ENCODE measurements at regions not wholly inside any gene's neighbourhood (a gene's known extent, or its start where the extent isn't known, plus 50 kb on each side); places are given as distances from the start of the nearest gene placed in this dataset.

DNA sequence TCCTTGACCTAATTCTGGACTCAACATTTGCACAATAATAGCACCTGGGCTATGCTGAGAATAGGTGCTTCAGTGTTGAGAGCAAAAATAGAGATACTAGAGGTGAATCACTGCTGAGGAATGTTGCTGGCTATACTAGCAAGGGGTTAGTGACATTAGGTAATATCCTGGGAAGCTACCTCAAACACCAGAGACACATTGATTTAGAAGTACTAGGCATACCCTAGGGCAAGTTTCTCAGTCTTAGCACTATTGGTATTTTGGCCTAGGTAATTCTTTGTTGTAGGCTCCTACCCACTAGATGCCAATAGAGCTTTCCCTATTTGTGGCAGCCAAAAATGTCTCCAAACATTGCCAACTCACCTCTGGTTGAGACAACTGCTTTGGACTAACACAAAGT, 484.0 kb upstream of the MBL2 start:
- intact Hi-C loops (cut with micrococcal nuclease): no loop called here
- H3K79me2 ChIP-seq (ENCODE audit: control insufficient read depth, insufficient read depth, low read length): no peaks in the 10 kb centered on the region
- no peak for DNase-seq

DNA sequence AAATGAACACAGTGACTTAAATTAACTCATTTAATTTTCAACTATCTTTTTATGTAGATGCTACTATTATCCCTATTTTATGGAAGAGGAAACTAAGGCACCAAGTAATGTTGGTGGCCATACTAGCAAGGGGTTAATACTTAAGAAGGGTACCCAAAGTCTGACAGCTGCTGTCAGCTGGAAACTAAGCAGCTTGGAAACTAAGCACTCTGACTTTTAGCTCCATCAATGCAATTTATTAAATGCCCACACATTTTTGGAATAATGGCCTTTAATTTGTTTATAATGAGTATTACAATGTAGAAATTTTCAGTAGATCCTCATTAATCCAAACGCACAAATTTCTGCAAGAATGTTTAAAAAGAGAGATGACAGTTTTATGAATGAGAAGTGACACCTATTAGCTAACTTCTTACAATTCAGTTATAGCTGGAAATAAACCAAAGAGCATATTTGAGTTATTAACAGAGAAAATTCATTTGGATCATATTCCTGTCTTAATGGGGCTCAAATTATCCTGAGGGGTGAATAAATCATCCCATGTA, 483.1 kb upstream of the MBL2 start:
- Histone ChIP-seq H3K4me1 (ENCODE audit: control insufficient read depth in 2 of 2, insufficient read depth in 2 of 2, low read length in 2 of 2) (no peaks in the 10 kb centered on the region), H3K9ac (ENCODE audit: low read length) (no peak overlapping the region), H3K79me2 (ENCODE audit: control insufficient read depth, insufficient read depth, low read length) (no peaks in the 10 kb centered on the region), H3K9me3 (ENCODE audit: control extremely low read depth in 1 of 3, control insufficient read depth in 2 of 3, insufficient read depth in 1 of 3, low read length in 2 of 3) (peaks cover 0 to 7% (median 0%) of the 10 kb centered on the region in 3 donors), H3K27ac (ENCODE audit: low read length in 2 of 2) (no peak overlapping the region), H3K36me3 (replicated peaks in 1 of 2; ENCODE audit: control extremely low read depth in 1 of 2, control insufficient read depth in 1 of 2, extremely low read depth in 1 of 2, insufficient read depth in 2 of 2, low read length in 1 of 2) (no peaks in the 10 kb centered on the region), H4K20me1 (ENCODE audit: control insufficient read depth, insufficient read depth, low read length, poor library complexity, severe bottlenecking) (no peaks in the 10 kb centered on the region), H3K27me3 (replicated peaks in 1 of 4; ENCODE audit: control extremely low read depth in 1 of 4, control insufficient read depth in 3 of 4, insufficient read depth in 4 of 4, low read length in 3 of 4) (no peaks in the 10 kb centered on the region), H3K4me3 (ENCODE audit: control extremely low read depth in 1 of 5, extremely low read depth in 1 of 5, insufficient read depth in 1 of 5, low read depth in 2 of 5, low read length in 4 of 5) (no peak overlapping the region), H2AFZ (ENCODE audit: insufficient read depth, low read depth, low read length, poor library complexity, severe bottlenecking) (no peak overlapping the region), H3K4me2 (replicated peaks; ENCODE audit: low read depth, low read length, poor library complexity, severe bottlenecking) (no peak overlapping the region)
- DNase-seq (no peak), ATAC-seq (ENCODE audit: low read depth) (no peak)
- H3K27ac Mint-ChIP-seq: no peak overlapping the region
- TF ChIP-seq EZH2 (IDR thresholded peaks at IDR 0.05; ENCODE audit: borderline replicate concordance, insufficient read depth, low read depth, low read length, poor library complexity, severe bottlenecking): no peak
- TF ChIP-seq, protein P1, sequence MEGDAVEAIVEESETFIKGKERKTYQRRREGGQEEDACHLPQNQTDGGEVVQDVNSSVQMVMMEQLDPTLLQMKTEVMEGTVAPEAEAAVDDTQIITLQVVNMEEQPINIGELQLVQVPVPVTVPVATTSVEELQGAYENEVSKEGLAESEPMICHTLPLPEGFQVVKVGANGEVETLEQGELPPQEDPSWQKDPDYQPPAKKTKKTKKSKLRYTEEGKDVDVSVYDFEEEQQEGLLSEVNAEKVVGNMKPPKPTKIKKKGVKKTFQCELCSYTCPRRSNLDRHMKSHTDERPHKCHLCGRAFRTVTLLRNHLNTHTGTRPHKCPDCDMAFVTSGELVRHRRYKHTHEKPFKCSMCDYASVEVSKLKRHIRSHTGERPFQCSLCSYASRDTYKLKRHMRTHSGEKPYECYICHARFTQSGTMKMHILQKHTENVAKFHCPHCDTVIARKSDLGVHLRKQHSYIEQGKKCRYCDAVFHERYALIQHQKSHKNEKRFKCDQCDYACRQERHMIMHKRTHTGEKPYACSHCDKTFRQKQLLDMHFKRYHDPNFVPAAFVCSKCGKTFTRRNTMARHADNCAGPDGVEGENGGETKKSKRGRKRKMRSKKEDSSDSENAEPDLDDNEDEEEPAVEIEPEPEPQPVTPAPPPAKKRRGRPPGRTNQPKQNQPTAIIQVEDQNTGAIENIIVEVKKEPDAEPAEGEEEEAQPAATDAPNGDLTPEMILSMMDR (IDR thresholded peaks at IDR 0.05): no peak
- intact Hi-C loops (cut with micrococcal nuclease): no loop called here
- WGBS (ENCODE audit: insufficient coverage): no CpG with 5 or more reads among the region's 1 CpG
- no peaks in the 10 kb centered on the region for H3K4me1 Mint-ChIP-seq
- H3K27me3 Mint-ChIP-seq: no peaks in the 10 kb centered on the region
- H3K4me3 Mint-ChIP-seq: no peak overlapping the region
- POLR2A ChIA-PET: no interaction called here
- peaks cover 5% of the 10 kb centered on the region for H3K9me3 Mint-ChIP-seq (ENCODE audit: insufficient read depth)
- CTCF ChIA-PET: no interaction called here

More for the DNA sequence above, 484.0 kb upstream of the MBL2 start:
- no peak overlapping the region for H3K4me3 Mint-ChIP-seq
- H4K20me1 ChIP-seq (ENCODE audit: control insufficient read depth, insufficient read depth, low read length, poor library complexity, severe bottlenecking): no peaks in the 10 kb centered on the region
- no peak overlapping the region for H3K27ac Mint-ChIP-seq
- TF ChIP-seq, protein P1 (IDR thresholded peaks at IDR 0.05): no peak
- no peak for ATAC-seq (ENCODE audit: low read depth)
- H3K9me3 Mint-ChIP-seq (ENCODE audit: insufficient read depth): peaks cover 5% of the 10 kb centered on the region
- no peaks in the 10 kb centered on the region for H3K36me3 ChIP-seq (replicated peaks in 1 of 2; ENCODE audit: control extremely low read depth in 1 of 2, control insufficient read depth in 1 of 2, extremely low read depth in 1 of 2, insufficient read depth in 2 of 2, low read length in 1 of 2)
- H3K9me3 ChIP-seq (ENCODE audit: control extremely low read depth in 1 of 3, control insufficient read depth in 2 of 3, insufficient read depth in 1 of 3, low read length in 2 of 3): peaks cover 0 to 7% (median 0%) of the 10 kb centered on the region in 3 donors
- no peaks in the 10 kb centered on the region for H3K4me1 Mint-ChIP-seq
- H3K9ac ChIP-seq (ENCODE audit: low read length): no peak overlapping the region
- CTCF ChIA-PET: no interaction called here
- no peak overlapping the region for H3K4me2 ChIP-seq (replicated peaks; ENCODE audit: low read depth, low read length, poor library complexity, severe bottlenecking)
- H3K27me3 ChIP-seq (replicated peaks in 1 of 4; ENCODE audit: control extremely low read depth in 1 of 4, control insufficient read depth in 3 of 4, insufficient read depth in 4 of 4, low read length in 3 of 4): no peaks in the 10 kb centered on the region
- no peak overlapping the region for H2AFZ ChIP-seq (ENCODE audit: insufficient read depth, low read depth, low read length, poor library complexity, severe bottlenecking)
- POLR2A ChIA-PET: no interaction called here
- no peaks in the 10 kb centered on the region for H3K27me3 Mint-ChIP-seq
- no peak overlapping the region for H3K4me3 ChIP-seq (ENCODE audit: control extremely low read depth in 1 of 5, extremely low read depth in 1 of 5, insufficient read depth in 1 of 5, low read depth in 2 of 5, low read length in 4 of 5)
- no peak overlapping the region for H3K27ac ChIP-seq (ENCODE audit: low read length in 2 of 2)
- no peaks in the 10 kb centered on the region for H3K4me1 ChIP-seq (ENCODE audit: control insufficient read depth in 2 of 2, insufficient read depth in 2 of 2, low read length in 2 of 2)

All from B cell (primary cell).